ENCODE measurements at regions not wholly inside any gene's neighbourhood (a gene's known extent, or its start where the extent isn't known, plus 50 kb on each side); places are given as distances from the start of the nearest gene placed in this dataset.
"Not testable (repeated sequence)": the region's sequence is repeated elsewhere in the genome, so short reads cannot be mapped to it uniquely, and the experiment has no call there.

- no peak for DNase-seq (ENCODE audit: insufficient read length, low spot score)
- no peak for FAIRE-seq
These were observed 73.4 kb downstream of the FGD2 start for GRCh38 chr6:37078814-37079213.

- FAIRE-seq, result no peak
- DNase-seq (ENCODE audit: insufficient read length, low spot score), result no peak
These were observed 75.7 kb downstream of the FGD2 start for GRCh38 chr6:37081042-37081607.

GRCh38 chr6:37082390-37083130 is 77.1 kb downstream of the FGD2 start:
- DNase-seq (ENCODE audit: insufficient read length, low spot score) (no peak), FAIRE-seq (no peak)

GRCh38 chr6:37083243-37084138 is 78.0 kb downstream of the FGD2 start:
- DNase-seq (ENCODE audit: insufficient read length, low spot score) (peak; percentile 55), FAIRE-seq (no peak)

GRCh38 chr6:37084665-37085064 is 79.2 kb downstream of the FGD2 start:
- not testable (repeated sequence) for FAIRE-seq; DNase-seq (ENCODE audit: insufficient read length, low spot score)

GRCh38 chr6:37085198-37085597 is 79.7 kb downstream of the FGD2 start:
- no peak for FAIRE-seq
- DNase-seq (ENCODE audit: insufficient read length, low spot score), result no peak

GRCh38 chr6:37088897-37089296 is 81.1 kb upstream of the PIM1 start:
- FAIRE-seq, result no peak
- no peak for DNase-seq (ENCODE audit: insufficient read length, low spot score)

- FAIRE-seq (no peak), DNase-seq (ENCODE audit: insufficient read length, low spot score) (no peak)
These were observed 80.2 kb upstream of the PIM1 start for GRCh38 chr6:37089783-37090182.

GRCh38 chr6:37091104-37091503 is 78.8 kb upstream of the PIM1 start:
- not testable (repeated sequence) for FAIRE-seq; DNase-seq (ENCODE audit: insufficient read length, low spot score)

GRCh38 chr6:37091586-37091985 is 78.4 kb upstream of the PIM1 start:
- FAIRE-seq; DNase-seq (ENCODE audit: insufficient read length, low spot score): not testable (repeated sequence)

GRCh38 chr6:37092923-37093727 is 76.8 kb upstream of the PIM1 start:
- DNase-seq (ENCODE audit: insufficient read length, low spot score), result no peak
- no peak for FAIRE-seq

GRCh38 chr6:37093728-37094069 is 76.3 kb upstream of the PIM1 start:
- no peak for FAIRE-seq
- no peak for DNase-seq (ENCODE audit: insufficient read length, low spot score)

GRCh38 chr6:37095997-37096396 is 74.0 kb upstream of the PIM1 start:
- no peak for FAIRE-seq
- DNase-seq (ENCODE audit: insufficient read length, low spot score), result no peak

GRCh38 chr6:37097335-37097734 is 72.6 kb upstream of the PIM1 start:
- FAIRE-seq, result no peak
- no peak for DNase-seq (ENCODE audit: insufficient read length, low spot score)

GRCh38 chr6:37099442-37099841 is 70.5 kb upstream of the PIM1 start:
- no peak for FAIRE-seq
- DNase-seq (ENCODE audit: insufficient read length, low spot score), result no peak

GRCh38 chr6:37100745-37101144 is 69.2 kb upstream of the PIM1 start:
- FAIRE-seq, result no peak
- DNase-seq (ENCODE audit: insufficient read length, low spot score), result no peak

- FAIRE-seq (no peak), DNase-seq (ENCODE audit: insufficient read length, low spot score) (no peak)
These were observed 68.0 kb upstream of the PIM1 start for GRCh38 chr6:37101991-37102298.

- peak; percentile 83 for DNase-seq (ENCODE audit: insufficient read length, low spot score)
- FAIRE-seq, result peak; percentile 93
These were observed 67.4 kb upstream of the PIM1 start for GRCh38 chr6:37102299-37103168.

GRCh38 chr6:37103169-37104039 is 66.5 kb upstream of the PIM1 start:
- DNase-seq (ENCODE audit: insufficient read length, low spot score) (peak; percentile 38), FAIRE-seq (no peak)
